Esophagus (tissue), 2 donors: ENCODE measurements at regions not wholly inside any gene's neighbourhood (a gene's known extent, or its start where the extent isn't known, plus 50 kb on each side); places are given as distances from the start of the nearest gene placed in this dataset.
"Not testable (repeated sequence)": the region's sequence is repeated elsewhere in the genome, so short reads cannot be mapped to it uniquely, and the experiment has no call there.

Source experiments
- H3K27ac ChIP-seq, 2 donors: one replicate each; pipeline ENCODE4 v1.5.1; 2013; ENCODE audit warnings: low read depth in 2 of 2, mild to moderate bottlenecking in 2 of 2, inconsistent platforms in 1 of 2, low read length in 1 of 2, moderate library complexity in 1 of 2
- H3K27me3 ChIP-seq, 2 donors: one replicate each; pipeline ENCODE4 v1.6.1; 2013; ENCODE audit warnings: low read length in 2 of 2, control low read depth in 1 of 2, mild to moderate bottlenecking in 1 of 2; ENCODE audit not compliant: insufficient read depth in 2 of 2, control insufficient read depth in 1 of 2
- H3K36me3 ChIP-seq, 2 donors: one replicate each; pipeline ENCODE4 v1.6.1; 2013; ENCODE audit warnings: low read length in 1 of 2; ENCODE audit not compliant: control insufficient read depth in 2 of 2, insufficient read depth in 2 of 2
- H3K4me1 ChIP-seq, 2 donors: one replicate each; pipeline ENCODE4 v1.6.1; 2013; ENCODE audit warnings: low read length in 1 of 2; ENCODE audit not compliant: control insufficient read depth in 2 of 2, insufficient read depth in 2 of 2
- H3K4me3 ChIP-seq, 2 donors: one replicate each; pipeline ENCODE4 v1.5.1; 2013; ENCODE audit warnings: low read length in 2 of 2, mild to moderate bottlenecking in 2 of 2, low read depth in 1 of 2, moderate library complexity in 1 of 2
- H3K9me3 ChIP-seq, 2 donors: one replicate each; pipeline ENCODE4 v1.6.1; 2013; ENCODE audit warnings: mild to moderate bottlenecking in 2 of 2, low read depth in 1 of 2, low read length in 1 of 2, moderate library complexity in 1 of 2; ENCODE audit not compliant: control insufficient read depth in 2 of 2, insufficient read depth in 1 of 2
- WGBS, 2 donors: extraction: QIAGEN DNeasy Blood & Tissue Kit; methylation state at CpG; one replicate each; pipeline ENCODE4 v1.1.7; 2013; 5-methylcytosine and 5-hydroxymethylcytosine counted together
- donor health status: healthy with polysubstance abuse.
- donor health status: Bipolar disorder and iron deficiency.

DNA sequence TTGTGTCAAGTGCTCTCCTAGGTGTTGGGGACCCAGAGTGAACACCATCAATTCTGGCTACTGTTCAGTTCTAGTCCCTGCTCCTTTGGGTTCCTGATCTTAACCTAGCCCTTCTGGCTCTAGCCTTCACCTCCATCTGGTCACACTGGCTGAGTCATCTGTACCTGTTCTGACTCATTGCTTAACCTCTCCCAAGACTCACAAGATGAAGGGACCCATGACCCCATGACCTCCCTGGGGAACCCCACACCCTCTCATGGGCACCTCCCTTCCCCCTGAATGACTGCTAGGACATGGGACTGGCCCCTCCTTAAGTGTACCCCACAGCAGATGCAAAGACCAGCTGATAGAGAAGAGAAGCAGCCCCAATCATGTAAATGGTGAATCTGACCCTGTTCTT is 345.8 kb upstream of the CDH5 start:
- Histone ChIP-seq H3K4me1 (peaks cover 0 to 6% of the 10 kb centered on the region in 2 donors), H3K4me3 (no peak overlapping the region), H3K9me3 (peaks cover 0 to 9% of the 10 kb centered on the region in 2 donors)

DNA sequence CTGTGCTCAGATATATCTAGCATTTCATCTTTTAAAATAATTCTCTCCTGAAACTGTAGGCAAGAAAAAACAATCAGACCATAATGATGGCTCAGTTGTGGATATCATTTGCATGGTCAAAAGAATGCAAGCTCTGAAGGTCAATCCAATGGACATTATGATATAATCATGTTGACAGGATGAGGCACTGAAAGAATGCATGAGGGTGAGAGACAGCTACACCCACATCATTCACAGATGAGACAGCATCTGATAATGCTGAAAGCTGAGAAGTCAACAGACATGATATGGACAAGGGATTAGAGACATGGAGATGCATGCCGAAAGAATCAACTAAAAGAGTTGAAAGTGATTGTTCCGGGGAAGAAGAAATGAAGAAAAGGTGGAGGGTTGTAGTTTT is 346.4 kb upstream of the CDH5 start:
- Histone ChIP-seq H3K27me3 (no peaks in the 10 kb centered on the region), H3K4me3 (no peak overlapping the region), H3K36me3 (no peaks in the 10 kb centered on the region), H3K9me3 (peaks cover 0 to 8% of the 10 kb centered on the region in 2 donors), H3K4me1 (peaks cover 0 to 6% of the 10 kb centered on the region in 2 donors), H3K27ac (no peak overlapping the region)
- WGBS, 2 donors = 93 to 94% methylated on average over 2 of the region's 2 CpGs

More for the DNA sequence above, 345.8 kb upstream of the CDH5 start:
- H3K36me3 ChIP-seq = no peaks in the 10 kb centered on the region
- H3K27me3 ChIP-seq = no peaks in the 10 kb centered on the region
- no peak overlapping the region for H3K27ac ChIP-seq

DNA sequence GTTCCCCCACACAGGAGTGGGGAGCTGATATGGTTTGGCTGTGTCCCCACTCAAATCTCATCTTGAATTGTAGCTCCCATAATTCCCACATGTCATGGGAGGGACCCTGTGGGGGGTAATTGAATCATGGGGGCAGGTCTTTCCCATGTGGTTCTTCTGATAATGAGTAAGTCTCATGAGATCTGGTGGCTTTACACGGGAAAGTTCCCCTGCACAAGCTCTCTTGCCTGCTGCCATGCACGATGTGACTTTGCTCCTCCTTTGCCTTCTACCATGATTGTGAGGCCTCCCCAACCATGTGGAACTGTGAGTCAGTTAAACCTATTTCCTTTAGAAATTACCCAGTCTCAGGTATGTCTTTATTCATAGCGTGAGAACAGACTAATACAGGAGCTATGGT is 347.0 kb upstream of the CDH5 start:
- H3K4me1 ChIP-seq, H3K36me3 ChIP-seq, H3K4me3 ChIP-seq, H3K27me3 ChIP-seq, H3K9me3 ChIP-seq, H3K27ac ChIP-seq: not testable (repeated sequence)
- 86 to 92% methylated on average over 3 of the region's 3 CpGs for WGBS, 2 donors

DNA sequence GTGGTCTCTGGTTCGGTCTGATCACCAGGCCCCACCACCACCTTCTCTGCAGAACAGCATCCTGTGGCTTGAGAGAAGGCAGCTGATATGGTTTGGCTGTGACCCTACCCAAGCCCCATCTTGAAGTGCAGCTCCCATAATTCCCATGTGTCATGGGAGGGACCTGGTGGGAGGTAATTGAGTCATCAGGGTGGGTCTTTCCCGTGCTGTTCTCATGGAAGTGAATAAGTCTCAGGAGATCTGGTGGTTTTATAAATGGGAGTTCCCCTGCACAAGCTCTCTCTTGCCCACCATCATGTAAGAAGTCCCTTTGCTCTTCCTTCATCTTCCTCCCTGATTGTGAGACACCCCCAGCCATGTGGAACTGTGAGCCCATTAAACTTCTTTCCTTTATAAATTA is 352.3 kb upstream of the CDH5 start:
- Histone ChIP-seq H3K27ac (no peak overlapping the region), H3K9me3 (peaks cover 0 to 2% of the 10 kb centered on the region in 2 donors), H3K36me3 (no peaks in the 10 kb centered on the region), H3K4me1 (no peaks in the 10 kb centered on the region), H3K4me3 (no peak overlapping the region), H3K27me3 (no peaks in the 10 kb centered on the region)
- 71 to 75% methylated on average over 2 of the region's 2 CpGs for WGBS, 2 donors

- Histone ChIP-seq H3K4me3 (no peak overlapping the region), H3K9me3 (peaks cover 0 to 2% of the 10 kb centered on the region in 2 donors), H3K36me3 (no peaks in the 10 kb centered on the region), H3K27ac (no peak overlapping the region), H3K27me3 (no peaks in the 10 kb centered on the region), H3K4me1 (no peaks in the 10 kb centered on the region)
- WGBS, 2 donors = 72 to 83% methylated on average over 2 of the region's 2 CpGs
Observed at GRCh38 chr16:66013486-66013885, 353.0 kb upstream of the CDH5 start.

- Histone ChIP-seq H3K36me3 (no peaks in the 10 kb centered on the region), H3K9me3 (no peaks in the 10 kb centered on the region), H3K4me3 (no peak overlapping the region), H3K27ac (no peak overlapping the region), H3K27me3 (no peaks in the 10 kb centered on the region), H3K4me1 (no peaks in the 10 kb centered on the region)
- 89% methylated on average over 4 of the region's 4 CpGs for WGBS, 2 donors
Observed at GRCh38 chr16:66008136-66008535, 358.4 kb upstream of the CDH5 start.

- WGBS, 2 donors = 49% methylated on average over 6 of the region's 6 CpGs
- Histone ChIP-seq H3K27me3 (no peaks in the 10 kb centered on the region), H3K4me1 (no peaks in the 10 kb centered on the region), H3K4me3 (no peak overlapping the region), H3K27ac (no peak overlapping the region), H3K9me3 (no peaks in the 10 kb centered on the region), H3K36me3 (no peaks in the 10 kb centered on the region)
Observed at GRCh38 chr16:66007717-66008116, 358.8 kb upstream of the CDH5 start.

GRCh38 chr16:66006485-66006884 is 360.0 kb upstream of the CDH5 start:
- Histone ChIP-seq H3K36me3 (no peaks in the 10 kb centered on the region), H3K27ac (no peak overlapping the region), H3K9me3 (no peaks in the 10 kb centered on the region), H3K27me3 (no peaks in the 10 kb centered on the region), H3K4me1 (no peaks in the 10 kb centered on the region), H3K4me3 (no peak overlapping the region)
- 66 to 75% methylated on average over 9 of the region's 9 CpGs for WGBS, 2 donors

- WGBS, 2 donors = 49 to 55% methylated on average over 3 of the region's 3 CpGs
- no peak overlapping the region for H3K27ac ChIP-seq
Observed at GRCh38 chr16:66004699-66005098, 361.8 kb upstream of the CDH5 start.

DNA sequence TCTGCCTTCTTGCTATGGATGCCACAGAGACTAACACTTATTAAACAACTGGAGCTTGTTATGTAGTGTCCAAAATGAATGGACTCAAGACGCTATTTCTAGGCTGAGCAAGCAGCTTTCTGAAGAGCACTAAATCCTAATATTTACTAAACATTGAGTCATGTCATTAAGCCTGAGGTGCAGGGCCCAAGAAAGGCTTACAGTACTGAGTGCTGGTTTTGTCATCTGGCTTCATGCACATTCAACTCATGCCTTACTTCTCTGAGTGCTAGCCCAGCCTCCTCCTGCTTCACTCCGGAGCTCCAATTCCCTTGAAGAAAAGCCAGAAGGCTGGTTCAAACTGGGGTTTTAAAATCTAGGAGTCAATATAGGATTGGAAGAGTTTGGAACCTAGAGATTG is 363.3 kb upstream of the CDH5 start:
- Histone ChIP-seq H3K9me3 (no peaks in the 10 kb centered on the region), H3K36me3 (no peaks in the 10 kb centered on the region), H3K4me1 (no peaks in the 10 kb centered on the region), H3K27ac (no peak overlapping the region), H3K4me3 (no peak overlapping the region), H3K27me3 (no peaks in the 10 kb centered on the region)
- 55 to 60% methylated on average over 2 of the region's 2 CpGs for WGBS, 2 donors

More at GRCh38 chr16:66004699-66005098, 361.8 kb upstream of the CDH5 start:
- H3K4me1 ChIP-seq = no peaks in the 10 kb centered on the region
- H3K9me3 ChIP-seq = no peaks in the 10 kb centered on the region
- no peaks in the 10 kb centered on the region for H3K36me3 ChIP-seq
- no peak overlapping the region for H3K4me3 ChIP-seq
- H3K27me3 ChIP-seq = no peaks in the 10 kb centered on the region
